DLD1 (cell line): ENCODE measurements at regions not wholly inside any gene's neighbourhood (a gene's known extent, or its start where the extent isn't known, plus 50 kb on each side); places are given as distances from the start of the nearest gene placed in this dataset.

Source experiments
- in situ Hi-C: cut with HindIII; loops from 2 replicates; pipeline ENCODE4 v1.10.0; 2017; ENCODE audit warnings: low sequenced_read_pairs

DNA sequence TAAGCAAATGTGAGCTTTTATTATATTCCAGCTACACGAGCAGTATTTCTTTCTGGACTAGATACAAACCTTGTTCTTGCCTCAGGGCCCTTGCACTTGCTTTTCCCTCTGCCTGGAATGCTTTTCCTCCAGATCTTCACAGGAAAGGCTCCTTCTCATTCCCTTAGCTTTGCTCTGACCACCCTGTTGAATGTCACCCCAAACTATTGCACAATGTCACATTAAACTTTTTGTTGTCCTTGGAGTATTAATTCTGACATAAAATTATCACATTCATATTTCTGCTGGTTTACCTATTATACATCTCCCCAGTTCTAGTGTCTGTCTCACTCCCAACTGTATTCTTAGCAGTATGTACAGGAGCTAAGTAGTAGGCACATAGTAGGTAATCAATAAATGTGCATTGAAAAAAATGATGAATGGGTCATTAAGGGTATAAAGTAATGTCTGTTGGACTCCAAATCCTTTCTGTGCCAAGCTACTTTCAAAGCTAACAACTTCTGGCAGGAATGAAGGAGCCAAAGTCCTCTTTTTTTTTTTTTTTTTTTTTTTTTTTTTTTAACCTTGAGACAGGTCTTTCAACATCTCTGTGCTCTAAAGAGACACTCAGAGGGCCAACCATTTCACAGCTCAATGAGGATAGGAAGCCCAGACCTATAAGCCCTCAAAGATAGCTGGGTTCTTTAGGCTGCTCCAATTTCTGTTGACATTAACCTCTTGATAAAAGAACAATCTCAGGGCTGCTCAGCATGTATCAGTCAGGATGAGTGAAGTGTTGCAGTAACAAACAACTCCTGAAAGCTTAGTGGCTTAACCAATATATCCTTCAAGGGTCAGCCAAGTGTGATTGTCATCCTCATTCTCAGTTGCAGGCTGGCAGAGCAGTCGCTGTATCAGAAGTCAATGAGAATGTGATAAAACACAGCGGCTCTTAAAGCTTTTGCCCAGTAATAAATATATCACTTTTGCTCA lies 424.4 kb upstream of the TBX3 start:
- in situ Hi-C loops, result no loop called here

DNA sequence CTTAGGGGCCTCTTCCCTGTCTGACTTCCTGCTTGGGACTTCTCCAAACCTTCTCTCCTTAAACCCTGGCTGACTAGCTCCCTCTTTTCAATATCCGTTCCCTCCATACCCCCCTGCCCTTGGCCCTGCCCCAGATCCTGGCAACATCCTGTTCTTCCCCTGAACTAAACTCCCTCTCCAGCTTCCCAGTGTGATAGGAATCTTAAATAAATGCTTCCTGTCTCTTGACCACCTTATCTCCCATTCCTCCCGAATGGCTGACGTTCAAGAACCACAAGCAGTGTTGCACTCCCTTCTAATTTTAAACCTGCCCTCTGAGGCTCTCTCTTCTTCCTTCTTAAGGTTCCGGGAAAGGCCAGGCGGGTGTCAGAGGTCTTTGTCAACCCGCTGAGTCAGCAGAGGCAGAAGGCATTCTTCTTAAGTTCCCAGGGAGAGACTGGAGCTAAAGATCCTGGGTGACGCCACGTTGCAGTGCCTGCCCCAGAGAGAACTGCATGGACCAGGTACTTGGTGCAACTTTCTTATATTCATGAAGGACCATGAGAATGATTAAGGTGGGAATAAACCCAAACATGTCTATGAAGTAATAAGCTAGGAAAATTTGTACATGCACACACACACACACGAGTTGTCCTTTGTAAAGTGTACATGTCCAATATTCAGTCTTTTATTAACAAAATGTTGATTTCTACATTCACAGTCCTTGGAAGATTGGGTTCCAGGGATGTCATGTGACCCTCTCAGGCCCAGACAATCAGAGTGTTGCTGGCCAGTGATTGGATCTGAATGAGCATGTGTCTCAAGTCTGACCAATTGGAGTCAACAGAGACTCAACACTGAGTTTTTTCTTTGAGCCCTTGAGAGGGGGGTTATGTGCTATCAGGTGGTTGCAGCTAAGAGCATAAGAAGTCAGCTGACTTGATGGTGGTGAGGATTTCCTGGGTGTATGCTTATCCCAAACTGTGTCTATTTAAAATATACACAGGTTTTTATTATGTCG lies 420.2 kb upstream of the TBX3 start:
- in situ Hi-C loops, result no loop called here

DNA sequence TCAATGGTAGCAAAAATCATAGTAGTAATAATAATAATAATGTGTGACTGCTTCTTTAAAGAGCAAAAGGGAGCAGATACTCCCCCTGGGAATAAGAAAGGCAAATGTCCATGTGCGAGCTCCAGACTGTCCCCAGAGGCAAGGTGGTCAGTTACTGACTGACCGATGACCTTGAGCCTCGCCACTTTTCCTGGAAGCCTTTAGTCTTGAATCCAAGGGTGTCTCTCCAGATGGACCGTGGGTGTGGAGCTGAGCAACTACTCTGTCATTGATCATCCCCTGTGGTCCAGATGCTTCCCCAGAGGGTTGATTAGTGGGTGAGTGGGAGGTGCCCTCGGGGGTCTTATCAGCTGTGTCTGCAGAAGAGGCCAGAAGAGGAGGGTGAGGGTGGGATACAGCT lies 418.5 kb upstream of the TBX3 start:
- in situ Hi-C loops, result no loop called here

GRCh38 chr12:115101520-115101919 lies 417.5 kb upstream of the TBX3 start:
- in situ Hi-C loops, result no loop called here

GRCh38 chr12:115097416-115097815 lies 413.4 kb upstream of the TBX3 start:
- in situ Hi-C loops, result no loop called here

DNA sequence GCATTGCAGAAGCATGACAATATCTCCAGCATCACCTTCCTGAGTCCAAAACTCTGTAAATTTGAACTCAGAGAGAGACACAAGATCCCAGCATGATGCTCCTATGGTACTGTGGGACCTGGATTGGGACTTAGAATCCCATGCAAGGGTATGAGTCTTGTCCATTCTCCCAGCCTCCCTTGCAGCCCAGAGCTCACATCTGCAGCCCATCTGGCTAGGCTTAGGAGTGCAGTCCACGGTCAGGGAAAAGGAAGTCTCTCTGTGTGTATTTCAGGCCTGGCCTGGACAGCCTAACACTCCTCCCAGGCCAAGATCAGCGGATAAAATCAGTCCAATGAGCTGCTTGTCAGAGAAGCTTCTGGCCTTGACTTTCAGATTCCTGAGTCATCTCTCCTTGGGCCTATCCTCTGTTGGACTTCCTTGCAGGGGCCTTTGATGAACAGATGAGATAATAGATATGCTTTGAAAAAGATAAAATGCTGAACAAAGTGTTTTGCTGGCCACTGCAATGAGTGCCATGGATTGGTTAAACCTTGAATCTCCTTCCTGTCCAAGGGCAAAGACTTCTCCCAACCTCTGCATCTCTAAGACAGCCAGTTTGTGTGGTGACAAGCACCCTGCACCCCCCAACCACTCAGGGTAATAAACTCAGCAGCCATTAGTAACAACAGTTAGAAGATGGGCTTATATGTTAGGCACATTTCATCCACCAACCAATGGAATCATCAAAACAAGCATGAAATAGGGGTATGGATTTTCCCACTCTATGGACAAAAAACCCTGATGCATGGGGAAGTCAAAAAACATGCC lies 412.8 kb upstream of the TBX3 start:
- in situ Hi-C loops, result no loop called here

GRCh38 chr12:115095073-115095748 lies 411.2 kb upstream of the TBX3 start:
- in situ Hi-C loops, result no loop called here

DNA sequence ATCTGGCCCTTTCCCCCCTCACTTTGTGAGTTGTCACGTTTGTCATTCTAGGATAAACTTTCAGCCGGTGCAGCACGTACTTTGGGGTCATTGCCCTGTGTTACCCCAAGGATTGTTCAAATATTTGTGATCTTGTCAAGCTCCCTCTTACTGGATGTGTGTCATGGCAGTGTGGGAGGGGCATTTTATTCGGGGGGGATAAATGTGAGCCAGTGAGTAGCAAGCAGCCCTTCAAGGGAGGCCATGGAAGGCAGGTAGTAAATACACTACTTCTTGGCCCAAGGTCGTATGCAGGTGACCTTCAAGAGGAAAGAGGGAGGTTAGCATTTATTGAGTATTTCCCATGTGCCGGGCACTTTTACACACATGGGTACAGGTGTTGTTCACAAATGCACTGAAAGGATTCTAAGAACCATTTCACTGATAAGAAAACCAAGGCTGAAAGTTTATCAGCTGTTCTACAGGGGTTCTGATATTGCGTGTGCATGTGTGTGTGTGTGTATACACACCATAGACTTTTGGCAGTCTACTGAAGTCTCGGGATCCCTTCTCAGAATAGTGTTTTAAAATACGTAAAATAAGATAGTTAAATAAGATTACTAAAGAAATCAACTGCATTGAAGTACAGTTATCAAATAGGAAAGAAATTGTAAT lies 410.3 kb upstream of the TBX3 start:
- in situ Hi-C loops, result no loop called here

DNA sequence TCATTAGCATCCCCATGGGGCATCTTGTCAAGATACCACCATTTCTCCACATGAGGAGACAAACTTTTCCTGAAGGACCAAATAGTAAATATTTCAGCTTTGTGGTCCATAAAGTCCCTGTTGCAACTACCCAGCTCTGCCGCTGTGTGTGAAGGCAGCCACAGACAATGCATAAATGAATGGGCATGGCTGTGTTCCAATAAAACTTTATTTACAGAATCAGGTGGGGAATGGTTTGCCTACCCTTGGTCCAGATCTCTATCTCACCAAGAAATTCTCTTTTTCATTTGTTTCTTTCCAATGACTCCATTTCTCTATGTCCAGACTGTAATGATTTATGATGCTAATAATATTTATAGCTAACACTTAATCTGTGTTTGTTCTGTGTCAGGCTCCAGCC lies 409.3 kb upstream of the TBX3 start:
- in situ Hi-C loops, result no loop called here

- in situ Hi-C loops, result no loop called here
Measured at GRCh38 chr12:115090783-115091182, 406.8 kb upstream of the TBX3 start.

DNA sequence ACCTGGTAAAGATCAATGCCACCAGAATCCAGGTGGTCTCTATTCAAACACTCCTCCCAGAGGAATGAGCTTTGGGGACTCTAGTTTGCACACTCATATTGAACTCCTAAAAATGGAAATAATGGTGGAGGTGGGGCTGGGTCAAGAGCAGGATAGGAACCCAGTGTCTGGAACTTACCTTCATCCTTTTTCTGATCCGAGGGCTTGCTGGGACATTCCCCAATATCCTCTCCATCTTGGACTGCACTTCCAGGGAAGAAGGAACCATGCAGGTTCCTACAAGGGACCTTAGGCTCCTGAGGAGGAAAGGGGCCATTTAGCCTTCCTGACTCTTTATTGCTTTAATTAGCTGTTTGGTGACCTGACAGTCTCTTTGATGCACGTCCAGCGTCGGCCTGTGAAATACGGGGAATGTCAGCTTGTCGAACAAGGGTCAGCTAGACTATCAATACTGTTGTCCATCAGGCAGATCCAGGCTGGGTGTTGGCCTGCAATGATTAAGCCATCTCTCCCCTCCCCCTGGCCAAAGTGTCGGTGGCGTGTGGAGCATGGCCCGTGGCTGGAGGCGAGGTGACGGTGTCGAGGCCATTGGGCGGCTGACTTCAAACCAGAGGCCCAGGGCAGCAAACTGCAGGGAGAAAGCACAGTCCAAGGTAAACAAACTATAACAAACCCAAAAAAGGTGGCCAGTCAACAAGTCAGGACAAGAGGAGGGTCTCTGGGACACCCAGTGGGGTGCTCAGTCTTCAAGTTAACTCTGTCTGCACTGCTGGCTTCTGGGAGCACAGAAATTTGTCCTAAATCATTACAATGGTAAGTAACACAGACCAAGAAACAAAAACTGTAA lies 405.2 kb upstream of the TBX3 start:
- in situ Hi-C loops, result no loop called here

DNA sequence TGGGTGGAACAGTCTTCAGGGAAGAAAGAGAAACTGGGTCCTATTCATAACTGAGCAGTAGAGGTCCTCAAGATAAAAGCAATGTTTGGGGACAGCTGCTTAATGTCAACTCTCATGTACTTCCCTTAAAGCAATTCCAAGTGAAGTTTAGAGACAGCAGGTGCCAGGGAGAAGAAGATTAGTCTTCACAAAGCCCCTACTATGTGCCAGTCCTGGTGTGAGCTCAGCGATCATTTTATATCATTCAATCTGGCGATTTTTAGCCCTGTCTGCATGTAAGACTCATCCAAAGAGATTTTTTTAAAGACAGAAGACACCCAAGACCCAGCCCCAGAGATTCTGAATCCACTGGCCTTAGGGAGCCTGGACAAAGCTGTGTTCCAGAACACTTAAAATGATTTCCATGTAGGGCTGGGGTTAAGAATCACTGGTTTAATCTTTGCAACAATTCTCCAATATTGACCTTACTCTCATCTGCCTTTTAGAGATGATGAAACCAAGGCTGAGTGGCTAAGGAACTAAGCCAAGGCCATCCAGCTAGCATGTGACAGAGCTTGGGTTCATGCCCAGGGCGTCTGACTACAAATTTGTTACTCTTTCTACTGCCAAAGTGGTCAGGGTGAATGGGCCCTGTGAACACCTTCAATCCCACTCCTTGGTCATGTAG lies 404.5 kb upstream of the TBX3 start:
- in situ Hi-C loops, result no loop called here

DNA sequence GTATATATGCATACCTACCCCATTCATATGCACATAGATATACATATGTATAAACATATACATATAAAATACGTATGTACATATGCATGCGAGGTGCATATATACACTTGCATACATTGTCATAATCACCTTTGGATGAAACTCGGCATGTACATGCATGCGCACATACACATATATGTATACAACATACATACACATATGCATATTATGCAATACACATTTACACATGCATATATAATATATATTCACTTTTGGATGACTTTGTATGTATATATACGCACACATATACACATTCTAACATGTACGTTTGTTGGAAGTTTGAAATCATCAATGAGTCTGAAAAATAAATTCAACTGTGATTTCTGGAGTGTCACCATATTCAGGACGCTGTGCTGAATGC lies 401.6 kb upstream of the TBX3 start:
- in situ Hi-C loops, result no loop called here

GRCh38 chr12:115079760-115080159 lies 395.8 kb upstream of the TBX3 start:
- in situ Hi-C loops, result no loop called here

- in situ Hi-C loops, result no loop called here
Measured at GRCh38 chr12:115078990-115079389, 395.0 kb upstream of the TBX3 start.

- in situ Hi-C loops, result no loop called here
Measured at GRCh38 chr12:115078334-115078733, 394.4 kb upstream of the TBX3 start.

GRCh38 chr12:115075552-115076170 lies 391.7 kb upstream of the TBX3 start:
- in situ Hi-C loops, result no loop called here

GRCh38 chr12:115074617-115075016 lies 390.6 kb upstream of the TBX3 start:
- in situ Hi-C loops, result no loop called here
